Neural cell (in vitro differentiated cells): ENCODE measurements at regions not wholly inside any gene's neighbourhood (a gene's known extent, or its start where the extent isn't known, plus 50 kb on each side); places are given as distances from the start of the nearest gene placed in this dataset.

ENCODE experiments used
- H2AFZ ChIP-seq: fragments of 200-600, 300-800 bp; sonication (generic), shearing (Covaris generic); 2 replicates; pipeline ENCODE4 v1.6.0; 2014; ENCODE audit warnings: low read depth, mild to moderate bottlenecking, antibody characterized with exemption, low read length, moderate library complexity
- H3F3A ChIP-seq: fragments of 200-600 bp; shearing (Covaris generic); 2 replicates; pipeline ENCODE4 v1.6.1; 2016; ENCODE audit warnings: mild to moderate bottlenecking, moderate library complexity, mixed read lengths, antibody characterized with exemption, low read length; ENCODE audit not compliant: insufficient read depth, poor library complexity, severe bottlenecking
- H3K27ac ChIP-seq: fragments of 200-600, 300-800 bp; sonication (generic), shearing (Covaris generic); 2 replicates; pipeline ENCODE4 v1.5.1; 2014; ENCODE audit warnings: mild to moderate bottlenecking, low read length, moderate library complexity
- H3K27me3 ChIP-seq: fragments of 300-800, 200-600 bp; sonication (generic), shearing (Covaris generic); 2 replicates; pipeline ENCODE4 v1.6.0; 2014; ENCODE audit warnings: mild to moderate bottlenecking, low read depth, low read length, moderate library complexity; ENCODE audit not compliant: insufficient read depth
- H3K36me3 ChIP-seq: fragments of 300-800, 200-600 bp; sonication (generic), shearing (Covaris generic); 2 replicates; pipeline ENCODE4 v1.5.1; 2014; ENCODE audit warnings: mild to moderate bottlenecking, antibody characterized with exemption, low read length, moderate library complexity; ENCODE audit not compliant: insufficient read depth
- H3K4me2 ChIP-seq: fragments of 300-800, 200-600 bp; sonication (generic), shearing (Covaris generic); 2 replicates; pipeline ENCODE4 v1.6.0; 2014; ENCODE audit warnings: mild to moderate bottlenecking, low read length
- H3K4me3 ChIP-seq: fragments of 300-800, 200-600 bp; sonication (generic), shearing (Covaris generic); 2 replicates; pipeline ENCODE4 v1.5.1; 2014; ENCODE audit warnings: mild to moderate bottlenecking, low read length, moderate library complexity
- H3K79me2 ChIP-seq: fragments of 200-600 bp; shearing (Covaris generic); replicated peaks from 2 replicates; pipeline ENCODE4 v1.6.0; 2014; ENCODE audit warnings: mild to moderate bottlenecking, low read length, moderate library complexity; ENCODE audit not compliant: insufficient read depth
- H3K9ac ChIP-seq: fragments of 300-800, 200-600 bp; sonication (generic), shearing (Covaris generic); 2 replicates; pipeline ENCODE4 v1.6.1; 2016; ENCODE audit warnings: mild to moderate bottlenecking, low read length, mixed read lengths
- H3K9me2 ChIP-seq: fragments of 200-600 bp; shearing (Covaris generic); 2 replicates; pipeline ENCODE4 v1.6.1; 2016; ENCODE audit warnings: mild to moderate bottlenecking, low read length, mixed read lengths; ENCODE audit not compliant: insufficient read depth
- H3K9me3 ChIP-seq: fragments of 200-600, 300-800 bp; sonication (generic), shearing (Covaris generic); 2 replicates; pipeline ENCODE4 v1.6.1; 2016; ENCODE audit warnings: mild to moderate bottlenecking, mixed run types, low read length, moderate library complexity, mixed read lengths
- H4K20me1 ChIP-seq: fragments of 200-600 bp; shearing (Covaris generic); 2 replicates; pipeline ENCODE4 v1.6.1; 2016; ENCODE audit warnings: mild to moderate bottlenecking, mixed run types; ENCODE audit not compliant: insufficient read depth
- EP300 ChIP-seq: fragments of 450-650 bp; conservative IDR thresholded peaks from 2 replicates; pipeline ENCODE4 v1.6.1; 2014; ENCODE audit warnings: antibody characterized with exemption, mild to moderate bottlenecking, moderate library complexity; ENCODE audit not compliant: poor library complexity, severe bottlenecking
- EZH2 ChIP-seq: fragments of 200-600, 300-800 bp; shearing (Covaris generic), sonication (generic); IDR thresholded peaks from 2 replicates; pipeline ENCODE4 v1.6.1; 2014; ENCODE audit warnings: antibody characterized with exemption, low read length, borderline replicate concordance, mild to moderate bottlenecking; ENCODE audit not compliant: insufficient read depth, poor library complexity, severe bottlenecking
- MXI1 ChIP-seq: fragments of 450-650 bp; conservative IDR thresholded peaks from 2 replicates; pipeline ENCODE4 v1.6.1; 2014; ENCODE audit warnings: antibody characterized with exemption, mild to moderate bottlenecking; ENCODE audit not compliant: poor library complexity, severe bottlenecking
- POLR2AphosphoS5 ChIP-seq: IDR thresholded peaks from 2 replicates; pipeline ENCODE4 v1.6.1; 2012
- RAD21 ChIP-seq: fragments of 450-650 bp; conservative IDR thresholded peaks from 2 replicates; pipeline ENCODE4 v1.6.1; 2014; ENCODE audit warnings: antibody characterized with exemption, mild to moderate bottlenecking, moderate library complexity
- SMC3 ChIP-seq: fragments of 450-650 bp; conservative IDR thresholded peaks from 2 replicates; pipeline ENCODE4 v1.6.1; 2014; ENCODE audit warnings: antibody characterized with exemption, mild to moderate bottlenecking, moderate library complexity; ENCODE audit not compliant: poor library complexity
- TAF1 ChIP-seq: IDR thresholded peaks from 2 replicates; pipeline ENCODE4 v1.6.1; 2012; ENCODE audit warnings: low read depth
- TF ChIP-seq, protein P1 (sequence below): IDR thresholded peaks from 2 replicates; pipeline ENCODE4 v1.6.1; 2012; ENCODE audit warnings: borderline replicate concordance
- TF ChIP-seq, protein P2 (sequence below): fragments of 450-650 bp; IDR thresholded peaks from 2 replicates; pipeline ENCODE4 v1.5.1; 2014; ENCODE audit warnings: antibody characterized with exemption, mild to moderate bottlenecking, moderate library complexity; ENCODE audit not compliant: poor library complexity, severe bottlenecking

GRCh38 chr19:28858933-28859332 lies 354.0 kb downstream of the UQCRFS1 start:
- Histone ChIP-seq H3K36me3 (no peaks in the 10 kb centered on the region), H3K79me2 (no peaks in the 10 kb centered on the region), H3K27me3 (no peaks in the 10 kb centered on the region), H3K9ac (no peak overlapping the region), H4K20me1 (no peaks in the 10 kb centered on the region), H3K9me3 (no peaks in the 10 kb centered on the region), H3F3A (no peaks in the 10 kb centered on the region), H3K27ac (no peak overlapping the region), H3K9me2 (no peaks in the 10 kb centered on the region), H2AFZ (no peak overlapping the region), H3K4me3 (no peak overlapping the region), H3K4me2 (no peak overlapping the region)
- TF ChIP-seq MXI1 (no peak), SMC3 (no peak), EZH2 (no peak), EP300 (no peak), RAD21 (no peak), POLR2AphosphoS5 (no peak), TAF1 (no peak)
- TF ChIP-seq, protein P1, sequence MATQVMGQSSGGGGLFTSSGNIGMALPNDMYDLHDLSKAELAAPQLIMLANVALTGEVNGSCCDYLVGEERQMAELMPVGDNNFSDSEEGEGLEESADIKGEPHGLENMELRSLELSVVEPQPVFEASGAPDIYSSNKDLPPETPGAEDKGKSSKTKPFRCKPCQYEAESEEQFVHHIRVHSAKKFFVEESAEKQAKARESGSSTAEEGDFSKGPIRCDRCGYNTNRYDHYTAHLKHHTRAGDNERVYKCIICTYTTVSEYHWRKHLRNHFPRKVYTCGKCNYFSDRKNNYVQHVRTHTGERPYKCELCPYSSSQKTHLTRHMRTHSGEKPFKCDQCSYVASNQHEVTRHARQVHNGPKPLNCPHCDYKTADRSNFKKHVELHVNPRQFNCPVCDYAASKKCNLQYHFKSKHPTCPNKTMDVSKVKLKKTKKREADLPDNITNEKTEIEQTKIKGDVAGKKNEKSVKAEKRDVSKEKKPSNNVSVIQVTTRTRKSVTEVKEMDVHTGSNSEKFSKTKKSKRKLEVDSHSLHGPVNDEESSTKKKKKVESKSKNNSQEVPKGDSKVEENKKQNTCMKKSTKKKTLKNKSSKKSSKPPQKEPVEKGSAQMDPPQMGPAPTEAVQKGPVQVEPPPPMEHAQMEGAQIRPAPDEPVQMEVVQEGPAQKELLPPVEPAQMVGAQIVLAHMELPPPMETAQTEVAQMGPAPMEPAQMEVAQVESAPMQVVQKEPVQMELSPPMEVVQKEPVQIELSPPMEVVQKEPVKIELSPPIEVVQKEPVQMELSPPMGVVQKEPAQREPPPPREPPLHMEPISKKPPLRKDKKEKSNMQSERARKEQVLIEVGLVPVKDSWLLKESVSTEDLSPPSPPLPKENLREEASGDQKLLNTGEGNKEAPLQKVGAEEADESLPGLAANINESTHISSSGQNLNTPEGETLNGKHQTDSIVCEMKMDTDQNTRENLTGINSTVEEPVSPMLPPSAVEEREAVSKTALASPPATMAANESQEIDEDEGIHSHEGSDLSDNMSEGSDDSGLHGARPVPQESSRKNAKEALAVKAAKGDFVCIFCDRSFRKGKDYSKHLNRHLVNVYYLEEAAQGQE: no peak
- TF ChIP-seq, protein P2, sequence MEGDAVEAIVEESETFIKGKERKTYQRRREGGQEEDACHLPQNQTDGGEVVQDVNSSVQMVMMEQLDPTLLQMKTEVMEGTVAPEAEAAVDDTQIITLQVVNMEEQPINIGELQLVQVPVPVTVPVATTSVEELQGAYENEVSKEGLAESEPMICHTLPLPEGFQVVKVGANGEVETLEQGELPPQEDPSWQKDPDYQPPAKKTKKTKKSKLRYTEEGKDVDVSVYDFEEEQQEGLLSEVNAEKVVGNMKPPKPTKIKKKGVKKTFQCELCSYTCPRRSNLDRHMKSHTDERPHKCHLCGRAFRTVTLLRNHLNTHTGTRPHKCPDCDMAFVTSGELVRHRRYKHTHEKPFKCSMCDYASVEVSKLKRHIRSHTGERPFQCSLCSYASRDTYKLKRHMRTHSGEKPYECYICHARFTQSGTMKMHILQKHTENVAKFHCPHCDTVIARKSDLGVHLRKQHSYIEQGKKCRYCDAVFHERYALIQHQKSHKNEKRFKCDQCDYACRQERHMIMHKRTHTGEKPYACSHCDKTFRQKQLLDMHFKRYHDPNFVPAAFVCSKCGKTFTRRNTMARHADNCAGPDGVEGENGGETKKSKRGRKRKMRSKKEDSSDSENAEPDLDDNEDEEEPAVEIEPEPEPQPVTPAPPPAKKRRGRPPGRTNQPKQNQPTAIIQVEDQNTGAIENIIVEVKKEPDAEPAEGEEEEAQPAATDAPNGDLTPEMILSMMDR: no peak

DNA sequence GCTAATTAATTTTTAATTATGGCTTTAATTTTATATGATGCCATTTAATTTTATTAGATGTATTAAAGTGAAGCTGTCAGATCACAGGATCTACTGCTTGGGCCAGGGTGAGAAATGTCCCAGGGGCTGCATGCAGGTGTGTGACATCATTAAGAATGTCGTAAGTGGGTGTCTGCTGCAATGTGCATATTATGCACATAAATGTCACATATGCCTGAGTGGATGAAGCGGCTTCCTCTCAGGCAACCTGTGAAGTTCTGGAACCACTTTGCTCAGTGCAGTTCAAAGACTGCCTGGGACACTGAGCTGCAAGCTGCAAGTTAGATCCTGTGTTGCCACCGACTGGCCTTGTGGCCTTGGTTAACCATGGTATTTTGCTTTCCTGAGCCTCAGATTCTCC lies 355.0 kb downstream of the UQCRFS1 start:
- H2AFZ ChIP-seq: no peak overlapping the region
- H3K27me3 ChIP-seq: no peaks in the 10 kb centered on the region
- H4K20me1 ChIP-seq: no peaks in the 10 kb centered on the region
- TF ChIP-seq EZH2: no peak
- TF ChIP-seq, protein P1: no peak
- no peak for TF ChIP-seq POLR2AphosphoS5
- TF ChIP-seq, protein P2: no peak
- TF ChIP-seq SMC3: no peak
- TF ChIP-seq MXI1: no peak
- TF ChIP-seq EP300: no peak
- H3K4me2 ChIP-seq: no peak overlapping the region
- H3K27ac ChIP-seq: no peak overlapping the region
- H3K9me3 ChIP-seq: no peaks in the 10 kb centered on the region
- H3K36me3 ChIP-seq: no peaks in the 10 kb centered on the region
- H3F3A ChIP-seq: no peaks in the 10 kb centered on the region
- H3K9ac ChIP-seq: no peak overlapping the region
- no peak overlapping the region for H3K4me3 ChIP-seq
- H3K79me2 ChIP-seq: no peaks in the 10 kb centered on the region
- H3K9me2 ChIP-seq: no peaks in the 10 kb centered on the region
